BLaER1 treated with 17β-estradiol and CSF1 and Interleukin-3, amounts not matched to agents 10 nM and 100 nM (cell line): ENCODE measurements at regions not wholly inside any gene's neighbourhood (a gene's known extent, or its start where the extent isn't known, plus 50 kb on each side); places are given as distances from the start of the nearest gene placed in this dataset.
A peak's percentile ranks its signal among the peaks of the same experiment; 100 is the strongest.

ENCODE experiments used
- H3K27ac ChIP-seq, 11 experiments: shearing (Covaris generic); formaldehyde crosslinking; 2 replicates each; pipeline ENCODE4 v1.8.1; 2022
- H3K27me3 ChIP-seq, 11 experiments: shearing (Covaris generic); formaldehyde crosslinking; 2 replicates each; pipeline ENCODE4 v1.8.1; 2022
- H3K36me3 ChIP-seq, 11 experiments: shearing (Covaris generic); formaldehyde crosslinking; 2 replicates each; pipeline ENCODE4 v1.8.1; 2022
- H3K4me1 ChIP-seq, 10 experiments: shearing (Covaris generic); formaldehyde crosslinking; 2 replicates each; pipeline ENCODE4 v1.8.1; 2022
- H3K4me2 ChIP-seq, 11 experiments: shearing (Covaris generic); formaldehyde crosslinking; 2 replicates each; pipeline ENCODE4 v1.8.1; 2022
- H3K4me3 ChIP-seq, 10 experiments: shearing (Covaris generic); formaldehyde crosslinking; 2 replicates each; pipeline ENCODE4 v1.8.1; 2022
- H3K9ac ChIP-seq, 11 experiments: shearing (Covaris generic); formaldehyde crosslinking; 2 replicates each; pipeline ENCODE4 v1.8.1; 2022
- H3K9me3 ChIP-seq, 11 experiments: shearing (Covaris generic); formaldehyde crosslinking; replicated peaks in 1 of 11; 2 replicates each; pipeline ENCODE4 v1.8.1; 2022
- H4K20me1 ChIP-seq, 11 experiments: shearing (Covaris generic); formaldehyde crosslinking; 2 replicates each; pipeline ENCODE4 v1.8.1; 2022
- Cebpa-rat ChIP-seq, 11 experiments: shearing (Covaris generic); IDR thresholded peaks; 2 replicates each; pipeline ENCODE4 v1.8.1; 2022

- Histone ChIP-seq H4K20me1 (no peaks in the 10 kb centered on the region), H3K36me3 (peaks cover 0 to 6% (median 0%) of the 10 kb centered on the region in 11 experiments; a peak in 1 of 22 replicates), H3K9ac (no peak overlapping the region), H3K4me3 (no peak overlapping the region), H3K4me1 (peaks cover 0 to 13% (median 0%) of the 10 kb centered on the region in 10 experiments; a peak in 4 of 20 replicates), H3K9me3 (peaks cover 30 to 49% (median 42%) of the 10 kb centered on the region in 11 experiments), H3K4me2 (no peak overlapping the region), H3K27ac (no peak overlapping the region), H3K27me3 (peaks cover 0 to 6% (median 0%) of the 10 kb centered on the region in 11 experiments; a peak in 1 of 22 replicates)
- TF ChIP-seq Cebpa-rat (IDR thresholded peaks at IDR 0.05), result no peak
Observed at GRCh38 chr15:69689133-69689532, 236.5 kb downstream of the RPLP1 start.

GRCh38 chr15:69691307-69692015, 238.8 kb downstream of the RPLP1 start:
- H3K4me2 ChIP-seq, result no peak overlapping the region
- H3K4me3 ChIP-seq, result no peak overlapping the region
- H3K27me3 ChIP-seq, result peaks cover 0 to 7% (median 0%) of the 10 kb centered on the region in 11 experiments; a peak in 1 of 22 replicates
- TF ChIP-seq Cebpa-rat (IDR thresholded peaks at IDR 0.05), result no peak
- no peak overlapping the region for H3K9ac ChIP-seq
- H4K20me1 ChIP-seq, result no peaks in the 10 kb centered on the region
- peaks cover 0 to 6% (median 0%) of the 10 kb centered on the region in 11 experiments; a peak in 1 of 22 replicates for H3K36me3 ChIP-seq
- peaks cover 27 to 37% (median 34%) of the 10 kb centered on the region in 11 experiments for H3K9me3 ChIP-seq
- H3K4me1 ChIP-seq, result peaks cover 0 to 14% (median 0%) of the 10 kb centered on the region in 10 experiments; a peak in 4 of 20 replicates
- no peak overlapping the region for H3K27ac ChIP-seq

GRCh38 chr15:69692342-69692741, 239.7 kb downstream of the RPLP1 start:
- peak overlapping the region in 2 of 11 experiments; percentile 34 to 56; a peak in 3 of 22 replicates for H3K4me2 ChIP-seq
- peaks cover 0 to 6% (median 0%) of the 10 kb centered on the region in 11 experiments; a peak in 1 of 22 replicates for H3K36me3 ChIP-seq
- H3K9me3 ChIP-seq, result peaks cover 27 to 36% (median 34%) of the 10 kb centered on the region in 11 experiments
- no peak for TF ChIP-seq Cebpa-rat (IDR thresholded peaks at IDR 0.05)
- H3K27me3 ChIP-seq, result peaks cover 0 to 11% (median 0%) of the 10 kb centered on the region in 11 experiments; a peak in 1 of 22 replicates
- peaks cover 0 to 23% (median 0%) of the 10 kb centered on the region in 10 experiments; a peak in 4 of 20 replicates for H3K4me1 ChIP-seq
- no peak overlapping the region for H3K4me3 ChIP-seq
- H3K27ac ChIP-seq, result no peak overlapping the region
- H4K20me1 ChIP-seq, result peaks cover 0 to 4% (median 0%) of the 10 kb centered on the region in 11 experiments; a peak in 1 of 22 replicates
- H3K9ac ChIP-seq, result no peak overlapping the region

GRCh38 chr15:69693059-69693458, 240.4 kb downstream of the RPLP1 start:
- Histone ChIP-seq H3K4me1 (peaks cover 0 to 30% (median 0%) of the 10 kb centered on the region in 10 experiments; a peak in 5 of 20 replicates), H3K9me3 (peaks cover 25 to 29% (median 27%) of the 10 kb centered on the region in 11 experiments), H3K27ac (no peak overlapping the region), H4K20me1 (peaks cover 0 to 4% (median 0%) of the 10 kb centered on the region in 11 experiments; a peak in 1 of 22 replicates), H3K4me3 (no peak overlapping the region), H3K9ac (no peak overlapping the region), H3K4me2 (peak overlapping the region in 2 of 11 experiments; percentile 34 to 56; a peak in 3 of 22 replicates), H3K27me3 (peaks cover 0 to 11% (median 0%) of the 10 kb centered on the region in 11 experiments; a peak in 2 of 22 replicates), H3K36me3 (peaks cover 0 to 6% (median 0%) of the 10 kb centered on the region in 11 experiments; a peak in 1 of 22 replicates)
- no peak for TF ChIP-seq Cebpa-rat (IDR thresholded peaks at IDR 0.05)

GRCh38 chr15:69696946-69697345, 244.3 kb downstream of the RPLP1 start:
- no peak for TF ChIP-seq Cebpa-rat (IDR thresholded peaks at IDR 0.05)
- Histone ChIP-seq H3K36me3 (no peaks in the 10 kb centered on the region), H3K9ac (no peak overlapping the region), H3K4me1 (peaks cover 0 to 38% (median 0%) of the 10 kb centered on the region in 10 experiments; a peak in 5 of 20 replicates), H3K27ac (no peak overlapping the region), H3K9me3 (peaks cover 0 to 6% (median 0%) of the 10 kb centered on the region in 11 experiments; a peak in 1 of 22 replicates), H3K4me2 (peak overlapping the region in 1 of 11 experiments; percentile 50; a peak in 1 of 22 replicates), H3K4me3 (no peak overlapping the region), H4K20me1 (peaks cover 0 to 4% (median 0%) of the 10 kb centered on the region in 11 experiments; a peak in 1 of 22 replicates), H3K27me3 (peaks cover 0 to 11% (median 0%) of the 10 kb centered on the region in 11 experiments; a peak in 3 of 22 replicates)

- H3K27ac ChIP-seq, result no peak overlapping the region
- H3K27me3 ChIP-seq, result peaks cover 0 to 11% (median 0%) of the 10 kb centered on the region in 11 experiments; a peak in 2 of 22 replicates
- H3K4me1 ChIP-seq, result peaks cover 0 to 30% (median 0%) of the 10 kb centered on the region in 10 experiments; a peak in 5 of 20 replicates
- H4K20me1 ChIP-seq, result peaks cover 0 to 4% (median 0%) of the 10 kb centered on the region in 11 experiments; a peak in 1 of 22 replicates
- H3K9me3 ChIP-seq, result peaks cover 0 to 10% (median under 1%) of the 10 kb centered on the region in 11 experiments; a peak in 9 of 22 replicates
- no peak overlapping the region for H3K4me3 ChIP-seq
- TF ChIP-seq Cebpa-rat (IDR thresholded peaks at IDR 0.05), result no peak
- H3K9ac ChIP-seq, result no peak overlapping the region
- peak overlapping the region in 3 of 11 experiments; percentile 11 to 56 (median 50); a peak in 4 of 22 replicates for H3K4me2 ChIP-seq
- H3K36me3 ChIP-seq, result no peaks in the 10 kb centered on the region
Observed at GRCh38 chr15:69697916-69698315, 245.3 kb downstream of the RPLP1 start.

- Histone ChIP-seq H3K36me3 (no peaks in the 10 kb centered on the region), H4K20me1 (peaks cover 0 to 4% (median 0%) of the 10 kb centered on the region in 11 experiments; a peak in 1 of 22 replicates), H3K4me3 (no peak overlapping the region), H3K4me1 (peaks cover 0 to 25% (median 0%) of the 10 kb centered on the region in 10 experiments; a peak in 5 of 20 replicates), H3K9me3 (peaks cover 0 to 22% (median 9%) of the 10 kb centered on the region in 11 experiments; a peak in 14 of 22 replicates), H3K4me2 (no peak overlapping the region), H3K9ac (no peak overlapping the region), H3K27ac (no peak overlapping the region), H3K27me3 (peaks cover 0 to 5% (median 0%) of the 10 kb centered on the region in 11 experiments; a peak in 2 of 22 replicates)
- TF ChIP-seq Cebpa-rat (IDR thresholded peaks at IDR 0.05), result no peak
Observed at GRCh38 chr15:69699096-69699495, 246.5 kb downstream of the RPLP1 start.

- Histone ChIP-seq H3K4me2 (no peak overlapping the region), H3K27me3 (peaks cover 0 to 5% (median 0%) of the 10 kb centered on the region in 11 experiments; a peak in 3 of 22 replicates), H3K9ac (no peak overlapping the region), H4K20me1 (peaks cover 0 to 4% (median 0%) of the 10 kb centered on the region in 11 experiments; a peak in 1 of 22 replicates), H3K9me3 (peaks cover 0 to 28% (median 9%) of the 10 kb centered on the region in 11 experiments; a peak in 14 of 22 replicates), H3K4me3 (no peak overlapping the region), H3K27ac (no peak overlapping the region), H3K4me1 (peaks cover 0 to 25% (median 0%) of the 10 kb centered on the region in 10 experiments; a peak in 5 of 20 replicates), H3K36me3 (no peaks in the 10 kb centered on the region)
- no peak for TF ChIP-seq Cebpa-rat (IDR thresholded peaks at IDR 0.05)
Observed at GRCh38 chr15:69700380-69700779, 247.8 kb downstream of the RPLP1 start.
